ENCODE measurements at regions not wholly inside any gene's neighbourhood (a gene's known extent, or its start where the extent isn't known, plus 50 kb on each side); places are given as distances from the start of the nearest gene placed in this dataset.

DNA sequence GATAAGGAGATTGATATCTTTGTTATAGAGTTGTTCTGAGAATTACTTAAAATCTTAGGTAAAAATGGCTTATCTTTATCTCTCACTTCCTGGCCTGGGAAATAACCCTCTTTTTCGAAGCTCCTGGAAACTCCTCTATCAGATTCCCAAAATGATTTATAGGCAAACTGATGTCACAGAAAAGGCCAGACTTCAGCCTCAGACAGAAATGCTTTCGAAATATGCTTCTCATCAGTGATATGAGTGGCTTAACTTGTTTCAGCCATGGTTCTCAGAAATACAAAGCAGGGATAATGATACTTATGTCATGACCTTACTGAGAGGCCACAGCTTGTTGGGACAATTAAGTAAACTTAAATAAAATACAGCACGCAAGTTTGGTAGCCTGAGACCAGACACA, 85.3 kb upstream of the HS3ST1 start:
- Histone ChIP-seq H3K4me1 (ENCODE audit: control insufficient read depth, insufficient read depth, low read length) (no peaks in the 10 kb centered on the region), H3K27ac (ENCODE audit: extremely low read depth, low read depth, low read length) (no peak overlapping the region), H3K9me3 (ENCODE audit: control insufficient read depth, insufficient read depth, low read depth, low read length) (no peaks in the 10 kb centered on the region), H3K36me3 (ENCODE audit: control insufficient read depth in 2 of 2, insufficient read depth in 1 of 2, low read length in 2 of 2) (no peaks in the 10 kb centered on the region), H3K4me3 (ENCODE audit: low read depth, low read length) (no peak overlapping the region)
- ChIA-PET POLR2A (no interaction called here), CTCF (no interaction called here)
- TF ChIP-seq HOXD13 (CRISPR knock-in tag; IDR thresholded peaks at IDR 0.05; ENCODE audit: borderline replicate concordance) (no peak), ZNF624 (tag by site-specific recombination; IDR thresholded peaks at IDR 0.05) (no peak), ZNF571 (tag by site-specific recombination; IDR thresholded peaks at IDR 0.05) (no peak), ZNF600 (tag by site-specific recombination; IDR thresholded peaks at IDR 0.05) (no peak), ZNF792 (tag by site-specific recombination; IDR thresholded peaks at IDR 0.05) (no peak)
- TF ChIP-seq, protein P1, sequence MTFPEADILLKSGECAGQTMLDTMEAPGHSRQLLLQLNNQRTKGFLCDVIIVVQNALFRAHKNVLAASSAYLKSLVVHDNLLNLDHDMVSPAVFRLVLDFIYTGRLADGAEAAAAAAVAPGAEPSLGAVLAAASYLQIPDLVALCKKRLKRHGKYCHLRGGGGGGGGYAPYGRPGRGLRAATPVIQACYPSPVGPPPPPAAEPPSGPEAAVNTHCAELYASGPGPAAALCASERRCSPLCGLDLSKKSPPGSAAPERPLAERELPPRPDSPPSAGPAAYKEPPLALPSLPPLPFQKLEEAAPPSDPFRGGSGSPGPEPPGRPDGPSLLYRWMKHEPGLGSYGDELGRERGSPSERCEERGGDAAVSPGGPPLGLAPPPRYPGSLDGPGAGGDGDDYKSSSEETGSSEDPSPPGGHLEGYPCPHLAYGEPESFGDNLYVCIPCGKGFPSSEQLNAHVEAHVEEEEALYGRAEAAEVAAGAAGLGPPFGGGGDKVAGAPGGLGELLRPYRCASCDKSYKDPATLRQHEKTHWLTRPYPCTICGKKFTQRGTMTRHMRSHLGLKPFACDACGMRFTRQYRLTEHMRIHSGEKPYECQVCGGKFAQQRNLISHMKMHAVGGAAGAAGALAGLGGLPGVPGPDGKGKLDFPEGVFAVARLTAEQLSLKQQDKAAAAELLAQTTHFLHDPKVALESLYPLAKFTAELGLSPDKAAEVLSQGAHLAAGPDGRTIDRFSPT (tag by site-specific recombination; IDR thresholded peaks at IDR 0.05), result no peak

DNA sequence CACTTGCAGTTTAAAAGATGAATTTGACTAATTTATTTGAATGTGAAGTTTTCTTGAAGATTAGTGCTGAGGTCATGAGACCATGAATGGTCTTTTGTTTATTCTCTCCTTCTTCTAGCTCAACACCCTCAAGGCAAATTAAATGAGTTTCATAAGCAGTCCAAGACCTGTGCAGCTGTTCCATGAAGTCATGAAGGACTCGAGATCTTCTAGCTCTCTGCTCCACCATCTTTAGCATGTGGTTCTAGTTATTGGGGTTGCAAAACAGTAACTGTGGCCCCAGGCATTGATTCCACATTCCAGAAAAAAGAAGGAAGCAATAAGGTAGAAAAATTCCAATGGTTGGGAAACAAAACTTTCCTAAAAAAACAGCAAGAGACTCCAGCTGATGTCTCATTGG, 84.2 kb upstream of the HS3ST1 start:
- ChIA-PET CTCF (no interaction called here), POLR2A (no interaction called here)
- no peaks in the 10 kb centered on the region for H3K36me3 ChIP-seq (ENCODE audit: control insufficient read depth in 2 of 2, insufficient read depth in 1 of 2, low read length in 2 of 2)
- no peaks in the 10 kb centered on the region for H3K9me3 ChIP-seq (ENCODE audit: control insufficient read depth, insufficient read depth, low read depth, low read length)
- no peak overlapping the region for H3K4me3 ChIP-seq (ENCODE audit: low read depth, low read length)
- TF ChIP-seq ZNF660 (tag by site-specific recombination; IDR thresholded peaks at IDR 0.05) (no peak), ZNF658 (tag by site-specific recombination; IDR thresholded peaks at IDR 0.05) (no peak), ZNF18 (tag by site-specific recombination; IDR thresholded peaks at IDR 0.05) (no peak), ZNF140 (tag by site-specific recombination; IDR thresholded peaks at IDR 0.05) (no peak), ZNF560 (tag by site-specific recombination; IDR thresholded peaks at IDR 0.05; ENCODE audit: borderline replicate concordance) (no peak), KLF1 (tag by site-specific recombination; IDR thresholded peaks at IDR 0.05) (no peak), ZNF623 (tag by site-specific recombination; IDR thresholded peaks at IDR 0.05) (no peak), ZSCAN23 (tag by site-specific recombination; IDR thresholded peaks at IDR 0.05) (no peak)
- TF ChIP-seq, protein P2, sequence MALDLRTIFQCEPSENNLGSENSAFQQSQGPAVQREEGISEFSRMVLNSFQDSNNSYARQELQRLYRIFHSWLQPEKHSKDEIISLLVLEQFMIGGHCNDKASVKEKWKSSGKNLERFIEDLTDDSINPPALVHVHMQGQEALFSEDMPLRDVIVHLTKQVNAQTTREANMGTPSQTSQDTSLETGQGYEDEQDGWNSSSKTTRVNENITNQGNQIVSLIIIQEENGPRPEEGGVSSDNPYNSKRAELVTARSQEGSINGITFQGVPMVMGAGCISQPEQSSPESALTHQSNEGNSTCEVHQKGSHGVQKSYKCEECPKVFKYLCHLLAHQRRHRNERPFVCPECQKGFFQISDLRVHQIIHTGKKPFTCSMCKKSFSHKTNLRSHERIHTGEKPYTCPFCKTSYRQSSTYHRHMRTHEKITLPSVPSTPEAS (tag by site-specific recombination; IDR thresholded peaks at IDR 0.05), result no peak
- H3K27ac ChIP-seq (ENCODE audit: extremely low read depth, low read depth, low read length), result no peak overlapping the region
- no peaks in the 10 kb centered on the region for H3K4me1 ChIP-seq (ENCODE audit: control insufficient read depth, insufficient read depth, low read length)

GRCh38 chr4:11511321-11511720, 82.6 kb upstream of the HS3ST1 start:
- H3K4me3 ChIP-seq (ENCODE audit: low read depth, low read length), result no peak overlapping the region
- no peaks in the 10 kb centered on the region for H3K36me3 ChIP-seq (ENCODE audit: control insufficient read depth in 2 of 2, insufficient read depth in 1 of 2, low read length in 2 of 2)
- CTCF ChIA-PET, result no interaction called here
- POLR2A ChIA-PET, result no interaction called here
- no peak for TF ChIP-seq ZNF776 (tag by site-specific recombination; IDR thresholded peaks at IDR 0.05; ENCODE audit: borderline replicate concordance)
- TF ChIP-seq ZNF658 (tag by site-specific recombination; IDR thresholded peaks at IDR 0.05), result no peak
- TF ChIP-seq, protein P3, sequence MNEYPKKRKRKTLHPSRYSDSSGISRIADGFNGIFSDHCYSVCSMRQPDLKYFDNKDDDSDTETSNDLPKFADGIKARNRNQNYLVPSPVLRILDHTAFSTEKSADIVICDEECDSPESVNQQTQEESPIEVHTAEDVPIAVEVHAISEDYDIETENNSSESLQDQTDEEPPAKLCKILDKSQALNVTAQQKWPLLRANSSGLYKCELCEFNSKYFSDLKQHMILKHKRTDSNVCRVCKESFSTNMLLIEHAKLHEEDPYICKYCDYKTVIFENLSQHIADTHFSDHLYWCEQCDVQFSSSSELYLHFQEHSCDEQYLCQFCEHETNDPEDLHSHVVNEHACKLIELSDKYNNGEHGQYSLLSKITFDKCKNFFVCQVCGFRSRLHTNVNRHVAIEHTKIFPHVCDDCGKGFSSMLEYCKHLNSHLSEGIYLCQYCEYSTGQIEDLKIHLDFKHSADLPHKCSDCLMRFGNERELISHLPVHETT (tag by site-specific recombination; IDR thresholded peaks at IDR 0.05), result no peak
- TF ChIP-seq ZNF707 (tag by site-specific recombination; IDR thresholded peaks at IDR 0.05), result no peak
- no peak for TF ChIP-seq ZNF112 (tag by site-specific recombination; IDR thresholded peaks at IDR 0.05)
- TF ChIP-seq ZNF629 (tag by site-specific recombination; IDR thresholded peaks at IDR 0.05), result no peak
- TF ChIP-seq ZBTB10 (tag by site-specific recombination; IDR thresholded peaks at IDR 0.05), result no peak
- TF ChIP-seq REPIN1 (tag by site-specific recombination; IDR thresholded peaks at IDR 0.05; ENCODE audit: low read depth), result no peak
- TF ChIP-seq KLF8 (tag by site-specific recombination; IDR thresholded peaks at IDR 0.05), result no peak
- no peaks in the 10 kb centered on the region for H3K4me1 ChIP-seq (ENCODE audit: control insufficient read depth, insufficient read depth, low read length)
- no peak overlapping the region for H3K27ac ChIP-seq (ENCODE audit: extremely low read depth, low read depth, low read length)
- no peaks in the 10 kb centered on the region for H3K9me3 ChIP-seq (ENCODE audit: control insufficient read depth, insufficient read depth, low read depth, low read length)
